ENCODE measurements at regions not wholly inside any gene's neighbourhood (a gene's known extent, or its start where the extent isn't known, plus 50 kb on each side); places are given as distances from the start of the nearest gene placed in this dataset.

DNA sequence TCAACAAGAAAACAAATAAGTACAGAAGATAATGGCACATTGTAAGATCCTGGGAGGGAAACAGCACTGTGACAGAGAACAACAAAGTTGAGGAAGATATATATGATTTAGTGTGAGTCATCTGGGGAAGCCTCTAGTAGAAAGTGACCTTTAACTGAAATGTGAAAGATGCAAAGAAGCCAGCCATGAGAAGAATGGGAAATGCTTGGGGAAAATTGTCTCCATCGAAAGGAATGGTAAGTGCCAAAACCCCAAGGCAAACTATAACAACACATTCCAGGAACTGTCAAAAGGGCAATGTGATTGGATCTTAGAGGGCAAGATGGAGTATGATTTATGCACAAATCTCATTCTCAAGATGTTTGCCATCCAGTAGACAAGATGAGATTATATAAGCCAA, 537.8 kb upstream of the BRINP1 start:
- Histone ChIP-seq H3K27ac (ENCODE audit: low read depth in 1 of 2, low read length in 2 of 2) (no peak overlapping the region), H3K4me3 (replicated peaks in 1 of 3; ENCODE audit: low read depth in 2 of 3, low read length in 3 of 3) (no peak overlapping the region), H3K79me2 (ENCODE audit: insufficient read depth, low read length) (no peaks in the 10 kb centered on the region), H3K9me3 (replicated peaks in 1 of 2; ENCODE audit: control insufficient read depth in 1 of 2, insufficient read depth in 1 of 2, low read length in 2 of 2) (peaks cover 0 to 8% of the 10 kb centered on the region in 2 donors), H3K27me3 (ENCODE audit: control insufficient read depth in 2 of 2, insufficient read depth in 2 of 2, low read length in 2 of 2) (no peaks in the 10 kb centered on the region), H2AFZ (ENCODE audit: insufficient read depth, low read depth, low read length, poor library complexity, severe bottlenecking) (no peak overlapping the region), H3K36me3 (replicated peaks in 1 of 2; ENCODE audit: control insufficient read depth in 1 of 2, insufficient read depth in 2 of 2, low read length in 2 of 2) (no peaks in the 10 kb centered on the region), H3K9ac (ENCODE audit: insufficient read depth, low read length, poor library complexity, severe bottlenecking) (no peak overlapping the region), H4K20me1 (ENCODE audit: insufficient read depth, low read length) (no peaks in the 10 kb centered on the region), H3K4me2 (replicated peaks; ENCODE audit: extremely low read depth, low read length, poor library complexity, severe bottlenecking) (no peak overlapping the region), H3K4me1 (ENCODE audit: control insufficient read depth in 1 of 2, insufficient read depth in 2 of 2, low read length in 2 of 2) (no peaks in the 10 kb centered on the region)
- intact Hi-C loops (cut with micrococcal nuclease) = no loop called here
- DNase-seq = no peak
- WGBS (ENCODE audit: insufficient coverage) = no CpG with 5 or more reads among the region's 1 CpG
- H3K4me1 Mint-ChIP-seq = no peaks in the 10 kb centered on the region
- no peaks in the 10 kb centered on the region for H3K36me3 Mint-ChIP-seq
- peaks cover 0 to 2% (median 1%) of the 10 kb centered on the region in 3 donors for H3K27me3 Mint-ChIP-seq (ENCODE audit: low read depth in 3 of 3)
- TF ChIP-seq, protein P1, sequence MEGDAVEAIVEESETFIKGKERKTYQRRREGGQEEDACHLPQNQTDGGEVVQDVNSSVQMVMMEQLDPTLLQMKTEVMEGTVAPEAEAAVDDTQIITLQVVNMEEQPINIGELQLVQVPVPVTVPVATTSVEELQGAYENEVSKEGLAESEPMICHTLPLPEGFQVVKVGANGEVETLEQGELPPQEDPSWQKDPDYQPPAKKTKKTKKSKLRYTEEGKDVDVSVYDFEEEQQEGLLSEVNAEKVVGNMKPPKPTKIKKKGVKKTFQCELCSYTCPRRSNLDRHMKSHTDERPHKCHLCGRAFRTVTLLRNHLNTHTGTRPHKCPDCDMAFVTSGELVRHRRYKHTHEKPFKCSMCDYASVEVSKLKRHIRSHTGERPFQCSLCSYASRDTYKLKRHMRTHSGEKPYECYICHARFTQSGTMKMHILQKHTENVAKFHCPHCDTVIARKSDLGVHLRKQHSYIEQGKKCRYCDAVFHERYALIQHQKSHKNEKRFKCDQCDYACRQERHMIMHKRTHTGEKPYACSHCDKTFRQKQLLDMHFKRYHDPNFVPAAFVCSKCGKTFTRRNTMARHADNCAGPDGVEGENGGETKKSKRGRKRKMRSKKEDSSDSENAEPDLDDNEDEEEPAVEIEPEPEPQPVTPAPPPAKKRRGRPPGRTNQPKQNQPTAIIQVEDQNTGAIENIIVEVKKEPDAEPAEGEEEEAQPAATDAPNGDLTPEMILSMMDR (IDR thresholded peaks at IDR 0.05) = no peak
- no peak overlapping the region for H3K4me3 Mint-ChIP-seq
- H3K27ac Mint-ChIP-seq = no peak overlapping the region
- H3K9me3 Mint-ChIP-seq = peaks cover 2 to 10% (median 7%) of the 10 kb centered on the region in 7 donors

DNA sequence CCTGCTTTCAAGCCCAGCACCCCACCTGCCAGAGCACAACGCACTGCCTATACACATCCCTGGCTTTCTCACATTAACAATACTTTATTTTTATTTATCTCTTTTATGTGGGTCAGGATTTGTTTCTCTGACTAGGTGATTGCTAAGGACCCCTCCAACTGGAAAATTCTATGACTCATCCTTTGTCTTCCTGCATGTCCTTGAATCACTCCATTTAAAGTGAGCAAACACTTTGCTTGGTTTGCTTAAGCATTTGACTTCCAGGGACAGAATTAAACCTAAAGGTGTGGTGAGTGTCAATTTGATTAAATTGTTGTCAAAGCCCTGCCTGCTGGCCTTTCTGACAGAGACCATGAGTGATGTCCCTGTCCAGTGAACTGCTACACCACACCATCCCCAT, 536.5 kb upstream of the BRINP1 start:
- no peak overlapping the region for H3K4me3 ChIP-seq (replicated peaks in 1 of 3; ENCODE audit: low read depth in 2 of 3, low read length in 3 of 3)
- H3K36me3 ChIP-seq (replicated peaks in 1 of 2; ENCODE audit: control insufficient read depth in 1 of 2, insufficient read depth in 2 of 2, low read length in 2 of 2) = no peaks in the 10 kb centered on the region
- Mint-ChIP-seq H3K27ac (no peak overlapping the region), H3K36me3 (no peaks in the 10 kb centered on the region), H3K27me3 (ENCODE audit: low read depth in 3 of 3) (peaks cover 0 to 2% (median 1%) of the 10 kb centered on the region in 3 donors), H3K9me3 (peaks cover 3 to 14% (median 7%) of the 10 kb centered on the region in 7 donors), H3K4me1 (no peaks in the 10 kb centered on the region), H3K4me3 (no peak overlapping the region)
- H2AFZ ChIP-seq (ENCODE audit: insufficient read depth, low read depth, low read length, poor library complexity, severe bottlenecking) = no peak overlapping the region
- H3K27me3 ChIP-seq (ENCODE audit: control insufficient read depth in 2 of 2, insufficient read depth in 2 of 2, low read length in 2 of 2) = no peaks in the 10 kb centered on the region
- H3K9me3 ChIP-seq (replicated peaks in 1 of 2; ENCODE audit: control insufficient read depth in 1 of 2, insufficient read depth in 1 of 2, low read length in 2 of 2) = peaks cover 0 to 8% of the 10 kb centered on the region in 2 donors
- no peak overlapping the region for H3K9ac ChIP-seq (ENCODE audit: insufficient read depth, low read length, poor library complexity, severe bottlenecking)
- TF ChIP-seq, protein P1 (IDR thresholded peaks at IDR 0.05) = no peak
- H3K79me2 ChIP-seq (ENCODE audit: insufficient read depth, low read length) = no peaks in the 10 kb centered on the region
- no peaks in the 10 kb centered on the region for H4K20me1 ChIP-seq (ENCODE audit: insufficient read depth, low read length)
- no peak overlapping the region for H3K27ac ChIP-seq (ENCODE audit: low read depth in 1 of 2, low read length in 2 of 2)
- H3K4me2 ChIP-seq (replicated peaks; ENCODE audit: extremely low read depth, low read length, poor library complexity, severe bottlenecking) = no peak overlapping the region
- no CpG with 5 or more reads among the region's 1 CpG for WGBS (ENCODE audit: insufficient coverage)
- DNase-seq = no peak
- no peaks in the 10 kb centered on the region for H3K4me1 ChIP-seq (ENCODE audit: control insufficient read depth in 1 of 2, insufficient read depth in 2 of 2, low read length in 2 of 2)
- intact Hi-C loops (cut with micrococcal nuclease) = no loop called here

Data from CD14-positive monocyte (primary cell).